ENCODE measurements at regions not wholly inside any gene's neighbourhood (a gene's known extent, or its start where the extent isn't known, plus 50 kb on each side); places are given as distances from the start of the nearest gene placed in this dataset.

- Histone ChIP-seq H3K36me3 (no peaks in the 10 kb centered on the region), H3K27ac (no peak overlapping the region), H3K4me1 (no peaks in the 10 kb centered on the region), H3K9me3 (no peaks in the 10 kb centered on the region), H3K4me3 (no peak overlapping the region), H3K27me3 (no peaks in the 10 kb centered on the region)
- no peak for DNase-seq
- TF ChIP-seq, protein P1, sequence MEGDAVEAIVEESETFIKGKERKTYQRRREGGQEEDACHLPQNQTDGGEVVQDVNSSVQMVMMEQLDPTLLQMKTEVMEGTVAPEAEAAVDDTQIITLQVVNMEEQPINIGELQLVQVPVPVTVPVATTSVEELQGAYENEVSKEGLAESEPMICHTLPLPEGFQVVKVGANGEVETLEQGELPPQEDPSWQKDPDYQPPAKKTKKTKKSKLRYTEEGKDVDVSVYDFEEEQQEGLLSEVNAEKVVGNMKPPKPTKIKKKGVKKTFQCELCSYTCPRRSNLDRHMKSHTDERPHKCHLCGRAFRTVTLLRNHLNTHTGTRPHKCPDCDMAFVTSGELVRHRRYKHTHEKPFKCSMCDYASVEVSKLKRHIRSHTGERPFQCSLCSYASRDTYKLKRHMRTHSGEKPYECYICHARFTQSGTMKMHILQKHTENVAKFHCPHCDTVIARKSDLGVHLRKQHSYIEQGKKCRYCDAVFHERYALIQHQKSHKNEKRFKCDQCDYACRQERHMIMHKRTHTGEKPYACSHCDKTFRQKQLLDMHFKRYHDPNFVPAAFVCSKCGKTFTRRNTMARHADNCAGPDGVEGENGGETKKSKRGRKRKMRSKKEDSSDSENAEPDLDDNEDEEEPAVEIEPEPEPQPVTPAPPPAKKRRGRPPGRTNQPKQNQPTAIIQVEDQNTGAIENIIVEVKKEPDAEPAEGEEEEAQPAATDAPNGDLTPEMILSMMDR (IDR thresholded peaks at IDR 0.05), result no peak
- TF ChIP-seq POLR2A (IDR thresholded peaks at IDR 0.05), result no peak
Measured at GRCh38 chr5:13359344-13359743, 585.1 kb downstream of the DNAH5 start.

GRCh38 chr5:13358342-13358741, 586.1 kb downstream of the DNAH5 start:
- Histone ChIP-seq H3K9me3 (no peaks in the 10 kb centered on the region), H3K27ac (no peak overlapping the region), H3K4me1 (no peaks in the 10 kb centered on the region), H3K4me3 (no peak overlapping the region), H3K36me3 (no peaks in the 10 kb centered on the region), H3K27me3 (no peaks in the 10 kb centered on the region)
- no peak for TF ChIP-seq POLR2A (IDR thresholded peaks at IDR 0.05)
- TF ChIP-seq, protein P1 (IDR thresholded peaks at IDR 0.05), result no peak
- no peak for DNase-seq

- no peaks in the 10 kb centered on the region for H3K4me1 ChIP-seq
Measured at GRCh38 chr5:13357929-13358328, 586.6 kb downstream of the DNAH5 start.

GRCh38 chr5:13356226-13356625, 588.3 kb downstream of the DNAH5 start:
- DNase-seq, result no peak
- no peak overlapping the region for H3K27ac ChIP-seq
- no peak overlapping the region for H3K4me3 ChIP-seq
- H3K4me1 ChIP-seq, result no peaks in the 10 kb centered on the region
- H3K27me3 ChIP-seq, result no peaks in the 10 kb centered on the region
- H3K9me3 ChIP-seq, result no peaks in the 10 kb centered on the region
- H3K36me3 ChIP-seq, result no peaks in the 10 kb centered on the region
- no peak for TF ChIP-seq POLR2A (IDR thresholded peaks at IDR 0.05)
- TF ChIP-seq, protein P1 (IDR thresholded peaks at IDR 0.05), result no peak

More at GRCh38 chr5:13357929-13358328, 586.6 kb downstream of the DNAH5 start:
- no peak overlapping the region for H3K27ac ChIP-seq
- no peaks in the 10 kb centered on the region for H3K27me3 ChIP-seq
- no peaks in the 10 kb centered on the region for H3K9me3 ChIP-seq
- H3K36me3 ChIP-seq, result no peaks in the 10 kb centered on the region
- H3K4me3 ChIP-seq, result no peak overlapping the region
- no peak for DNase-seq
- no peak for TF ChIP-seq POLR2A (IDR thresholded peaks at IDR 0.05)
- TF ChIP-seq, protein P1 (IDR thresholded peaks at IDR 0.05), result no peak

- no peak overlapping the region for H3K27ac ChIP-seq
- TF ChIP-seq, protein P1 (IDR thresholded peaks at IDR 0.05), result no peak
- no peak for TF ChIP-seq POLR2A (IDR thresholded peaks at IDR 0.05)
- no peaks in the 10 kb centered on the region for H3K27me3 ChIP-seq
- no peak for DNase-seq
- no peaks in the 10 kb centered on the region for H3K9me3 ChIP-seq
- H3K36me3 ChIP-seq, result no peaks in the 10 kb centered on the region
- no peaks in the 10 kb centered on the region for H3K4me1 ChIP-seq
- no peak overlapping the region for H3K4me3 ChIP-seq
Measured at GRCh38 chr5:13354611-13355010, 589.9 kb downstream of the DNAH5 start.

GRCh38 chr5:13350767-13351166, 593.7 kb downstream of the DNAH5 start:
- DNase-seq, result no peak
- H3K27me3 ChIP-seq, result no peaks in the 10 kb centered on the region
- no peak overlapping the region for H3K27ac ChIP-seq
- H3K36me3 ChIP-seq, result no peaks in the 10 kb centered on the region
- no peaks in the 10 kb centered on the region for H3K4me1 ChIP-seq
- no peak overlapping the region for H3K4me3 ChIP-seq
- TF ChIP-seq, protein P1 (IDR thresholded peaks at IDR 0.05), result no peak
- TF ChIP-seq POLR2A (IDR thresholded peaks at IDR 0.05), result no peak
- H3K9me3 ChIP-seq, result no peaks in the 10 kb centered on the region

All from Peyer's patch (tissue), 4 donors.